ENCODE measurements at regions not wholly inside any gene's neighbourhood (a gene's known extent, or its start where the extent isn't known, plus 50 kb on each side); places are given as distances from the start of the nearest gene placed in this dataset.
"Not testable (repeated sequence)": the region's sequence is repeated elsewhere in the genome, so short reads cannot be mapped to it uniquely, and the experiment has no call there.

GRCh38 chr10:113470372-113471240, 82.2 kb upstream of the HABP2 start:
- no peak for DNase-seq (ENCODE audit: low spot score)

- DNase-seq (ENCODE audit: low spot score), result no peak
Measured at GRCh38 chr10:113471241-113471996, 81.4 kb upstream of the HABP2 start.

- no peak for DNase-seq (ENCODE audit: low spot score)
Measured at GRCh38 chr10:113473011-113473410, 79.8 kb upstream of the HABP2 start.

- no peak for DNase-seq (ENCODE audit: low spot score)
Measured at GRCh38 chr10:113473851-113474250, 79.0 kb upstream of the HABP2 start.

- DNase-seq (ENCODE audit: low spot score), result no peak
Measured at GRCh38 chr10:113474752-113475151, 78.1 kb upstream of the HABP2 start.

- no peak for DNase-seq (ENCODE audit: low spot score)
Measured at GRCh38 chr10:113475381-113475807, 77.5 kb upstream of the HABP2 start.

- no peak for DNase-seq (ENCODE audit: low spot score)
Measured at GRCh38 chr10:113476191-113476590, 76.7 kb upstream of the HABP2 start.

- DNase-seq (ENCODE audit: low spot score), result no peak
Measured at GRCh38 chr10:113476673-113477072, 76.2 kb upstream of the HABP2 start.

- no peak for DNase-seq (ENCODE audit: low spot score)
Measured at GRCh38 chr10:113477451-113477850, 75.4 kb upstream of the HABP2 start.

GRCh38 chr10:113479346-113480080, 73.3 kb upstream of the HABP2 start:
- DNase-seq (ENCODE audit: low spot score), result no peak

GRCh38 chr10:113480081-113480360, 72.8 kb upstream of the HABP2 start:
- no peak for DNase-seq (ENCODE audit: low spot score)

- no peak for DNase-seq (ENCODE audit: low spot score)
Measured at GRCh38 chr10:113480851-113481502, 71.9 kb upstream of the HABP2 start.

- DNase-seq (ENCODE audit: low spot score), result no peak
Measured at GRCh38 chr10:113484487-113484886, 68.4 kb upstream of the HABP2 start.

GRCh38 chr10:113485736-113486135, 67.1 kb upstream of the HABP2 start:
- DNase-seq (ENCODE audit: low spot score), result no peak

- DNase-seq (ENCODE audit: low spot score), result no peak
Measured at GRCh38 chr10:113486531-113486930, 66.3 kb upstream of the HABP2 start.

GRCh38 chr10:113487154-113487553, 65.7 kb upstream of the HABP2 start:
- DNase-seq (ENCODE audit: low spot score), result no peak

GRCh38 chr10:113488186-113488585, 64.7 kb upstream of the HABP2 start:
- DNase-seq (ENCODE audit: low spot score), result no peak

- DNase-seq (ENCODE audit: low spot score), result not testable (repeated sequence)
Measured at GRCh38 chr10:113489522-113489921, 63.3 kb upstream of the HABP2 start.

- no peak for DNase-seq (ENCODE audit: low spot score)
Measured at GRCh38 chr10:113491967-113492565, 60.8 kb upstream of the HABP2 start.

- DNase-seq (ENCODE audit: low spot score), result no peak
Measured at GRCh38 chr10:113493195-113493594, 59.7 kb upstream of the HABP2 start.

GRCh38 chr10:113493882-113494301, 59.0 kb upstream of the HABP2 start:
- DNase-seq (ENCODE audit: low spot score), result no peak

- no peak for DNase-seq (ENCODE audit: low spot score)
Measured at GRCh38 chr10:113494761-113495160, 58.1 kb upstream of the HABP2 start.

All from ureter (tissue), 1 donor.